Superior temporal gyrus (tissue), 1 donor: ENCODE measurements at regions not wholly inside any gene's neighbourhood (a gene's known extent, or its start where the extent isn't known, plus 50 kb on each side); places are given as distances from the start of the nearest gene placed in this dataset.
"Not testable (repeated sequence)": the region's sequence is repeated elsewhere in the genome, so short reads cannot be mapped to it uniquely, and the experiment has no call there.

Experiments used
- DNase-seq: peaks from one replicate; pipeline ENCODE4 v3.0.0-alpha.2; 2016; ENCODE audit errors: extremely low spot score

DNA sequence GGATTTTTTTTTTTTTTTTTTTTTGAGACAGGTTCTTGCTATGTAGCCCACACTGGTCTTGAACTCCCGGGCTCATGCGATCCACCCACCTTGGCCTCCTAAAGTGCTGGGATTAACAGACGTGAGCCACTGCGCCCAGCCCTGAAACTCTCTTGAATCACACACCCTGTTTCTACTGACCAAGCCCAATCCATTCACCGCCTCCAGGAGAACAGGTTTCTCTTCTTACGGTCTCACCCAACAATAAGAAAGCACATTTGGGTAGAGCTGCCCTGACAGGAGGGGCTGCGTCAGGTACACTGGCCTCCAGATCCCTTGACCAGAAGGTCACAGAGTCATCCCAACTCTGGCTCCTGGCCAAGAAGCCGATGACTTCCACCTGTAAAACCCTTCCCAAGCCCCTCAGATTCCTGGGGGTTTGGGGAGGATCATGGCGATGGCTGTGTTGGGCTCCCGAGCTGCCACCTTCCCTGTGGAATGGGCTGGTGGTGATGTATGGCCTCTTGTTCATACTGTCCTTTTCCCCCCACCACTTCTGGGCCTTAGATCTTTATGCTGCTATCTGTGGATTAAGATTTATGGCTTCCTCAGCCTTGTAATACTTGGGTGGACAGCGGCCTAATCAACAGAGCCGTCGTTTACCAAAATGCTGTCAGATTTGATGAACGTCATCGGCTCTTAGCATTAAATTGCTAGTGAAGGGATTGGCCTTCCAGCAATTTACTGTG, 89.1 kb downstream of the KATNIP start:
- DNase-seq, result no peak

DNA sequence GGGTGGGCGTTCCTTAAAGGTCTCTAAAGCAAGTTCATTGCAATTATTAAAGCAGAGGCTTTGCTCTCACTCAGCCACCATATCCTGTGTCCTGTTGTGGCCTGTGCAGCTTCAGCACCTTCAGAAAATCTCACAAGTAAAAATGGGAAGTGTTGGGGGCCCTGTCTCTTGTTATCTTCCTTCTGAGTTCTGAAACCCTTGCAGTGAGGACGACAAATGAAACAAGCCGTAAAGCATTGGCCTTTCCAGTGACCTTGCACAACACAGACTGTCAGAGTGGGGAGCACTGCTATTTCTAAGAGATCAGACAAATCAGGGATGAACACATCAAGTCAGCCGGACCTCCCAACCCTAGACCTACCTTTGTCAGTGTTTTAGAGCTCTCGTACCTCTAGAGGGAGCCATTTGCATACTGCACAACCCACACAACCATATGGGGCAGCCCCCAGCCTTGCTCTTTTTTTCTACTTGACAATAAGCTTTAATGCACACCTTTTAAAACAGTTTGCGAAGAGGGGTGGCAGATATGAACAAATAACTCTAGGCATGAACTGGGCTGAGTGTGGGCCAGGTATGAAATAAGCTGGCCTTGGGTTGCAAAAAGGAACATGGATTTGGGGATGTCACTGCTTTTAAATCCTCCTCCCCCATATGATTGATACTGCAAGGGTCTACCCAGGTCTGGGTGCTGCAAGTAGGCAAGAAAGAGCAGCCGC, 89.8 kb downstream of the KATNIP start:
- DNase-seq, result peak; percentile 79

DNA sequence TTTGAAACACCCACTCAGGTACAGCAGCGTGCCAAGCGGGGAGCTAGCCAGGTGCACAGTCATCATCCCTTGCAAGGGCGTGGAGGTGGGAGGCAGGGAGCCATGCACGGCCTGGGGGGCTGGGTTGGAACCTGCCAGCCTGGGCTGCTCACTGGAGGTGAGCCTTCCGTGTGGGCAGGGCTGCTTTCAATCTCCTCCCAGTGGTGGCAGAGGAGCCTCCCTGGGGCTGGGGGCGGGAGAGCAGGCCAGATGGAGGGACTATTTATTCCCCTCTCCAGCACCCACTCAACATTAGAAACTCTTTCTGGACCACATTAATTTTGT, 90.3 kb downstream of the KATNIP start:
- no peak for DNase-seq

DNA sequence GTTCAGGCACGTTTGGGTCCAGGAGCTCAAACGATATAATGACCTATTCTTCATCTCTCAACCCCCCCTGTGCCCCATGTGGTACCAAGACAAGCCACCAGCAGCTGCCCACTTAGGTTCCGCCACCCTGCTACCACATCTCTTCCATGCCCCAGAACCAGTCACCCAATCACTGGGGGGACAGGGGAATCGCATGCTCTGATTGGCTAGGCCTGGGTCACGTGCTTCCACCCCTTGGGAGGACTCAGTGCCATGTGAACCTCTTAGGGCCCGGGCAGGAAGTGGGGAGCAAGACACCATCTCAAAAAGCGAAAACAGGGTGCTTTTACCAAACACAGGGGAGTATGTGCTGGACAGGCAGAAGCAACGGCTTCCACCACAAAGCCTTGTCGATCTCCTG, 91.3 kb downstream of the KATNIP start:
- DNase-seq, result no peak

DNA sequence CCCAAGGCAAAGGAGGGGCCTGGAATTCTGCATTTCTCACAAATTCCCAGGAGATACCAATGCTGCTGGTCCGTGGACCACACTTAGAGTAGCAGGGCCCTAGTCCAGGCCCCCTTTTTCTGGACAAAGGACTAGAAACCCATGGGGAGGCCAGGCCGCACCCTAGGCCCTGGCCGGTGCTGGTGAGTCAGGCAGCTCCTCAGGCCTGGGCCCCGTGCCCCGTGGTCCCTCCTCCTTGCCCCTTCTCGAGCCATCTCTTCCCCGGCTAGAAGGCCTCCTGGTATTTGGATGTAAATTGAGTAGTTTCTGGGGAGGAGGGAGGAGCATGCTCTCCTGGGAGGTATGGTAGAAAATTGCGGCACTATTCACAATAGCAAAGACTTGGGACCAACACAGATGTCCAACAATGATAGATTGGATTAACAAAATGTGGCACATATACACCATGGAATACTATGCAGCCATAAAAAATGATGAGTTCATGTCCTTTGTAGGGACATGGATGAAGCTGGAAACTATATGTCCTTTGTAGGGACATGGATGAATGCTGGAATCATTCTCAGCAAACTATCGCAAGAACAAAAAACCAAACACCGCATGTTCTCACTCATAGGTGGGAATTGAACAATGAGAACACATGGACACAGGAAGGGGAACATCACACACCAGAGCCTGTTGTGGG, 91.9 kb downstream of the KATNIP start:
- DNase-seq, result not testable (repeated sequence)

DNA sequence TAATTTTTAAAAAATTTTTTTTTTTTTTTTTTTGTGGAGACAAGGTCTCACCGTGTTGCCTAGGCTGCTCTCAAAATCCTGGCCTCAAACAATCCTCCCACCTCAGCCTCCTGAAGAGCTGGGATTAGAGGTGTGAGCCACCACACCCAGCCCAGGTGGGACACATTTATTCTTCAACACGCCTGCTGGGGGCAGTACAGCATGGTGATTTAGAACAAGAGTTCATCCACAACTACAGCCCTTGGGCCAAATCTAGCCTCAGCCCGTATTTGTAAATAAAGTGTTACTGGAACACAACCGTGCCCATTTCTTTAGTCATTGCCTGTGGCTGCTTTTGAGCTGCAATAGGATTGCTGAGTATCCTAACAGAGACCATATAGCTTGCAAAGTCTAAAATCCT, 92.8 kb downstream of the KATNIP start:
- peak; percentile 30 for DNase-seq

DNA sequence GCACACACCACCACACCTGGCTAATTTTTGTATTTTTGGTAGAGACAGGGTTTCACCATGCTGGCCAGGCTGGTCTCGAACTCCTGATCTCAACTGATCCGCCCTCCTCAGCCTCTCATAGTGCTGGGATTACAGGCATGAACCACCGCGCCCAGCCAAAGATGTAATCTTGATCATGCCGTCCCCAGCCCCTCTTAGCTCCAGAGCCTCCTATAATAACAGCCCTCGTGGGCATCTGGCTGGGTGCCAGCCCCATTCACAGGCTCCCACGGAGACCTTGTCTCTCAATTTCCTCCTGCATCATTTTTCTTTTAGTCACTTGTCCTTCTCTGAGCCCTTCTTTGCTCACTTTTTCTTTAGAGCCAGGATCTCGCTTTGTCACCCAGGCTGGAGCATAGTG, 94.2 kb downstream of the KATNIP start:
- no peak for DNase-seq

DNA sequence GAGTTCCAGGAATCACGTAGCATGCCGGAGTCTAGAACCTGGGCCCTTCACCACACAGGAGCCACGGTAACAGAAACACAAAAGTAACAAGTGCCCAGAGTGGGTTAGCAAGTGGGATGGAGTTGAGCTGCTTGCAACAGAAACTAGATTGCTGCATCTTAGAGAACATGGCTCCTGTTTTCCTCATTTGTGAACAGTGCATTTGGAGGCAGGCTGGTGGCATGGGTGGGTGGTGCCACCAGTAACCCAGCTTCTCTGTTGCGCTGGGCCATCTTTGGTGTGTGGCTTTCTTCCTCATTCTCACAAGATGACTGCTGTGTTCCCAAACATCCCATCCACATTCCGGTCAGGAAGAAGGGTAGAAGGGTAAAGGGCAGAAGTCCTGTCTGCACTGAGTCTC, 95.5 kb downstream of the KATNIP start:
- no peak for DNase-seq

DNA sequence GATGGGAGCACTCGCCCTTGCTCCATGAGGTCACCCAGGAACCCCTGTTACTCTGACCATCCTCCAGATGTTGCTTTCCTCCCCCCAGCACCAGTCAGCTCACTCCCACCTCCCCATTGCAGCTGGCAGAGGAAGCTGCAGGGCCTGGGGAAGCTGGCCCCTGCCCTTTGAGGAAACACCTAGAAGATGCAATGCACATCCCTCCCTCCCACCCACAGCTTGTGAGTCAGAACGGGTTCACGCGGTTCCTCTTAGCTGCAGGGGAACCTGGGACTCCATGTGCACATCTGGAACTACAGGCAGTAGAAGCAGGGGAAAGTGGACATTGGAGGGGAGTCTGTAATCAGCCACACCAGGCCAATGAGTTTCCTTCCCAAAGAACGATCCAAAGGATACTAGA, 96.9 kb downstream of the KATNIP start:
- no peak for DNase-seq

DNA sequence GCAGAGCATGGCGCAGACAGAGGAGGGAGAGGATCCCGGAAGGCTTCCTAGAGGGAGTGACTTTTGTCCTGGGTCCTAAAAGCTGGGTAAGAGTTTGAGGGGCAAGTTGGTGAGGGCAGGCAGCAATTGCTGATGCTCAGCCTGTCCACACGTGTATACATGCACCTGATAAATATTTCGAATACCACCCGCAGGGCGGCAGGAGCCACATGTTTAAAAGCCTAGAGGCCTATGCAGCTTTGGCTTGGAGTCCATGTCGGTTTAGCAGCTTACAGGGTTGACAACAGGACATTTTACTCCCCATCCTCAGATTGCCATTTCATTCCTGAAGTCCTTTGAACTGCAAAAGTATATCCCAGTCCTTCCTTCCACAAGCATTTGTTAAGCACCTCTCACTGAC, 99.1 kb downstream of the KATNIP start:
- no peak for DNase-seq

DNA sequence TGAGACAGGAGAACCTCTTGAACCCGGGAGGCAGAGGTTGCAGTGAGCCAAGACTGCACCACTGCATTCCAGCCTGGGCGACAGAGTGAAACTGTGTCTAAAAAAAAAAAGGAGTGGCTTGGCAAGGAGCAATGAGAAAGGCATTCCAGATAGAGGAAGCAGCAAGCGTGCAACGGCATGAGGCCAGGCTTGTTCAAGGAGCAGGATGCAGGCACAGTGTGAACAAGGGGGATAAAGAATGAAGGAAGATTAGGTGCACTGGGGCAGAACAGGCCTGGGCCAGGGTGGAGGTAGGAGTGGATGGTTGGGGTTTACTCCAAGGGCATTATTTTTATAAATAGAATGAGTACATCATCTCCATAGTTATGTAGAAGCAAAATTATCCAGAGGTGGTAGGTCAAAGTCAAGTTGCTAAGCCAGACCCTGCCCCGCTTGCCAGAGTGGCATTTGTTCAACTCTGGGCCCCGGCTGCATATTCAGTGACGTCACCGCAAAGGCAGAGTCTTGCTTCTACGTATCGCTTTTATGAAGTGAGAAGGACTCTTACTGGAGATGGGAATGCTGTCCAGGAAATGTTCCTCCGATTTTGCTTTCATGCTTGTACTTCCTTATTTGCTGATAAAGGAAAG, 100.2 kb downstream of the KATNIP start:
- no peak for DNase-seq

DNA sequence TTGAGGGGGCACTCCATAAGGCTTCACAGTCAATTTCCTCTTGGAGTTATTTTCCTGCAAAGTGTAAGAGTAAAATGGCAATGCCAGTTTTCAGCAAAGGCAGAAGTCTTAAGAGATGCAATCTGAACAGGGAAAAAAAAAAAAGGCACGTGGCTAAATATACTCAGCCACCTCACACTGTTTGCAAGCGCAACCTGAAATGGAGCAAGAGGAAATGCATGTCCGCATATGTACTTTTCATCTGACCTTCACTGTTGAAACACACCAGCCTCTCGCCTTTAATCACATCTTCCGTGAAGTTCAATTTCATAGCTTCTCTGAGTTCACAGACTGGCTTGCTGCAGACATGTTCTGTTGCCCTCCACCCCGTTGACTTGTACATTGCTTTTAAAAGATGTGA, 101.4 kb downstream of the KATNIP start:
- no peak for DNase-seq

DNA sequence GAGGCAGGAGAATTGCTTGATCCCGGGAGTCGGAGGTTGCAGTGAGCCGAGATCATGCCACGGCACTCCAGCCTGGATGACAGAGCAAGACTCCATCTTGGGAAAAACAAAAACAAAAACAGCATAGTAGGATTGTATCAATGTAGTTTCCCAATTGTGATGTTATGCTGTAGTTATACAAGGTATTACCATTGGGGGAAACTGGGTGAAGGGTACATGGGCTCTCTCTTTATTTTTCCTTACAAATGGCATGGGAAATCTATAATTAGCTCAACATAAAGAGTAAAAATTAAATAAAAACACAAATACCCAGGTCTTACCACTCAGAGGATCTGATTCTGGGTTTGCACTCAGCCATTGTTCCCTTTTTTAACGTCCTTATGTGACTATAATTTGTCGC, 107.9 kb downstream of the KATNIP start:
- DNase-seq, result no peak

DNA sequence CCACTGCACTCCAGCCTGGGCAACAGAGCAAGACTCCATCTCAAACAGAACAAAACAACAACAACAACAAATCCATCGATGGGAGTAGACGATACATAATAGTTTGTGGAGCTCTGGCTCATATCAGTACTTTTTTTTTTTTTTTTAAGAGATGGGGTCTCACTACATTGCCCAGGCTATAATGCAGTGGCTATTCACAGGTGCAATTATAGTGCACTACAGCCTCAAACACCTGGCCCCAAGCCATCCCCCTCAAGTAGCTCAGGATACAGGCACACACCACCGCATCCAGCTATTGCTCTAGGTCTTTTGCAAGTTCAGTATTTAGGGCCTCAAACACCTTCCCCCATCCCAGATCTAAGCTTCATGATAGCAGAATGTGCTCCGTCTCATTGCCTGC, 110.6 kb downstream of the KATNIP start:
- DNase-seq, result no peak

DNA sequence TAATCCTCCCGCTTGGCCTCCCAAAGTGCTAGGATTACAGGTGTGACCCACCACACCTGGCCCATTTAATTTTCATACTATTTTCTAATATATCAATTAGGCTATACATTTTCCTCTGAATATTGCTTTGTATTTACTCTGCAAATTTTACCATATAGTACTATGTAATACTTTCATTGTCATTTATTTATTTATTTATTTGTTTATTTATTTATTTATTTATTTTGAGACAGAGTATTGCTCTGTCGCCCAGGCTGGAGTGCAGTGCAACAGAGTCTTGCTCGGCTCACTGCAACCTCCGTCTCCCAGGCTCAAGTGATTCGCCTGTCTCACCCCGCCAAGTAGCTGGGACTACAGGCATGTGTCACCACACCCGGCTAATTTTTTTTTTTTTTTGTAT, 113.3 kb downstream of the KATNIP start:
- not testable (repeated sequence) for DNase-seq

DNA sequence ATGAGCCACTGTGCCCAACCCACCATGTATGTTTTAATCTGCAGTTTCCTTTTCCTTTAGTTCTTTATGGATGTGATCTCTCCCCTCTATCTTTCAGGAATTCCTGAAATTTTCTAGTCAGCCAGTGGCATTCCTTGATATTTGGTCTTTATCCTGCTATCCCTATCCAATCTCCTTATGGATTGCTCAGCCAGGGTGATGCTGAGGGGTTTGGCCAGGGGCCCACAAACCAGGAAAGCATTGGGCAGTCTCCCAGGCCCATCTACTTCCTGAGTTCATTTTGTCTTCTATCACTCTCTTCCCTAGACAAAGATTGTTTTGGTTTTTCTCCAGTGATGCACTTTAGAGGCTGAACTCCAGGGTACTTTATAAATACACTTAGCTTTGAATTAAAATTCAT, 115.9 kb downstream of the KATNIP start:
- DNase-seq, result no peak

DNA sequence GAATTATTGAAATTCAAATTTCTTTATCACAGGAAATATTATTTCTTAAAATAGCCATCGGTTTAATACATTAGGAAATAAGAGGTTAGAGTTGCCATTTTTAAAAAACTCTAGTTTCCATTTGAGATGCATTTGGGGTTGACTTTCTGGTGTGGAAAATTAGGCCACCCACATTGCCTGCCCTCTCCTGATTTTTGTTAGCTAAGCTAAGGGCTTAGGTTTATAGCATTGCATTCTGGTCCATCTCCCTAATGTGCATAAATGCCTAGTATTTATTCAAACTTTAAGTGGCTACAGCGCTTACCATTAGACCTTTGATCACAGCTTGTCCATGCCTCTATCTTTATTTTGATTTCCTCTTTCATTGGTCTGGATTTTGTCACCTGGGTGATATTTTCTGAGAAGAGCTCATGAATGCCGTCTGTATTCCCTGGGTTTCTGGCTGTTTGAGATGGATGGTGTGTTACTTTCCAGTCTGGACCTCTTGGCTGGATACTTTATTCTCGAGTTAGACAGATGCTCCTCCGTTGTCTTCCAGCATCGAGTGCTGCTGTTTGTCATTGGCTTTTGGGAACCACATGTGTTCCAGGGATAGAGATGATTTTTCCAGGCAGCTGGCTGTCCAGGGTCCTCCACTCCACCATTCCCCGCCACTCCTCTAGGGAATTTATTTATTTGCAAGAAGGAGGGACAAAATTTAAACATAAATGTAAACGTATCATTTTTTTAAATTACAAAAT, 120.3 kb downstream of the KATNIP start:
- DNase-seq, result no peak

DNA sequence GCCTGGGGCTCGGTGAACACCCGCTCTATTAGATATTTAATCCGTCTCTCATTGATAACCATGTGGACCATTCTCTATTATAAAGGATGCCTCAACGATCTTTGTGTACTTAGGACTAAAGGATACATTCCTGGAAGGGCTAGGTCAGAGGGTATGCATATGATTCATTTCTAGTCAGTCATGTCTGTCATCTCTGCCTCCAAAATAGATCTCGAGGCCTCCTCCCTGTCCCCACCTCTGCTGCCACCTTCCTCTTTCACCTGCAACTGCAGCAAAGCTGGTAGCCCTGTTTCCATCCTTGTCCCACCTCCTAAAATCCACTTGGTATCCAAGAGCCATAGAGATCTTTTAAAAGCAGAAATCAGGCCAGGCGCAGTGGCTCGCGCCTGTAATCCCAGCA, 121.5 kb downstream of the KATNIP start:
- no peak for DNase-seq

DNA sequence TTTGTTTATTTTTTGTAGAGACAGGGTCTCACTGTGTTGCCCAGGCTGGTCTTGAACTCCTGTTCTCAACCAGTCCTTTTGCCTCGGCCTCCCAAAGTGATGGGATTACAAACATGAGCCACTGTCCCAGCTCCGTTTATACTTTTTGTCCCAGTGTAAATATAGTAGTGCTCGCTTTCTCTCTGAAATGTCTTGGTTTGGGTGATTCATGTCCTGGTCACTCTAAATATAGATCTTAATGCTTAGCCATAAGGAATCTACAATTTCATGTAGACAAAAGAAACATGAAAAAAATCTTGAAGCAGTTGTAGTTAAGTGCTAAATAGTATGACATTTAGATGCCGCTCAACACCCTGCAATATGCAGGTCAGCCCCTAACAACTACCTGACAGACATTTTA, 126.9 kb downstream of the KATNIP start:
- peak; percentile 44 for DNase-seq

DNA sequence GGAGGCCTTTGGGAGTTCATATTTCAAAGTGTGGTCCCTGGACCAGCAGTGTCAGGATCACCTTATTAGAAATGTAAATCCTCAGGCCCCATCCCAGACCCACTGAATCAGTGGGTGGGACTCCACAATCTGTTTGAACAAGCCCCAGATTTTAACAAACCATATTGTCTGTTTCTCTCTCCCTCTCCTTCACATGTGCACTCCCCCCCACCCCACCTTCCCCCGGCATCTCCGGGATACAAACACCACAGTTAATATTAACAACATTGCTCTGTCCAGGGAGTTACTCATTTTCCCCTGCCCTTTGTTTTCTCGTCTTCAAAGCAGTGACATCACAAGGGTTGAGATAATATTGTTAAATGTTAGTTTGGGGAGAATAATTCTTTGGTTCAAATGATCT, 127.3 kb downstream of the KATNIP start:
- DNase-seq, result no peak

DNA sequence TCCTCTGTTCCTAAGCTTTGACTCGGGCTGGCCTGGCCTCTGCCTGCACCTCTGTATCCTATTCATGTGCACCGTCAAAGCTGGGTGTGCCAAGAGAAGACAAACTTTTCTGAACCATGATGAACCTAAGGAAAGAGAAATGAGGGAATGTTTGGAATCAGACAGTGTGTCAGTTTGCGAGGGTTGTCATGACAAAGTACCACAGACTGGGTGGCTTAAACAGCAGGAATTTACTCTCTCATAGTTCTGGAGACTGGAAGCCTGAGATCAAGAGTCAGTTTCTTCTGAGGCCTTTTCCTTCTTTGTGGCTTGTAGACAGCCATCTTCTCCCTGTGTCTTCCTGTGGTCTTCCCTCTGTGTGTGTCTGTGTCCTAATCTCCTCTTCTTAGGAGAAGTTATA, 129.0 kb downstream of the KATNIP start:
- no peak for DNase-seq

DNA sequence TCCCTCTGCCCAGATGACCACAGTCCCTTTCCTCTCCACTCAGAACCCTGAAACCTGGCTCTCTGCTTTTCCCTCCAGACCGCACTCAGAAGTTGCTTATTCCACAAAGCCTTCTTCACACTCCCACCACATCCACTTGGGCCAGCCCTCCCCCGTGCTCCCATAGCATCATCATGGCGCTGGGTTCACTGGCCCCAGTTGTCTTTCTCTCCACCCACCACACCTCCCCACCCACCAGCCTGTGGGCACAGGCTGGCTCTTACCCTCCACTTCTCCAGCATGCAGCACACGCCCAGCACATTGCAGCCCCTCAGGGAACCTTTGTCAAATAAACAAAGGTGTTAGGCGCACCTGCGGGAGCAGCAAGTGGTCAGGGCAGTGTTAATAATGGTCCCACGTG, 130.0 kb downstream of the KATNIP start:
- DNase-seq, result no peak
